H1 (cell line): ENCODE measurements at regions not wholly inside any gene's neighbourhood (a gene's known extent, or its start where the extent isn't known, plus 50 kb on each side); places are given as distances from the start of the nearest gene placed in this dataset.

Experiments
- CTCF ChIA-PET: fragments of 300-600 bp; sonication (Branson Sonifier 250); formaldehyde crosslinking; loops from one replicate; lab custom pipeline; 2021; ENCODE audit not compliant: partially characterized antibody; lab: Charles Lee
- POLR2A ChIA-PET: fragments of 300-600 bp; sonication (Branson Sonifier 250); formaldehyde crosslinking; loops from one replicate; lab custom pipeline; 2021; ENCODE audit warnings: inconsistent platforms; ENCODE audit not compliant: partially characterized antibody; lab: Charles Lee
- DNase-seq, 2 experiments: peaks; one replicate each; pipeline versions ENCODE4 v3.0.0 to v3.0.0-alpha.2; 2010 to 2022; ENCODE audit warnings: low spot score in 2 of 2, low read depth in 1 of 2, mixed read lengths in 1 of 2
- FAIRE-seq: peaks from 2 replicates; lab custom pipeline; 2011; peaks lifted over from hg19 to GRCh38; lab: Jason Lieb, UNC
- H2AFZ ChIP-seq: 2 replicates; pipeline ENCODE4 v1.8.1; 2012; ENCODE audit warnings: low read length, inconsistent platforms
- H2AK5ac ChIP-seq: 2 replicates; pipeline ENCODE4 v1.6.1; 2013; ENCODE audit warnings: low read depth, low read length
- H2BK120ac ChIP-seq: replicated peaks from 2 replicates; pipeline ENCODE3; 2013; ENCODE audit warnings: low read depth, low read length, inconsistent platforms
- H2BK12ac ChIP-seq: 2 replicates; pipeline ENCODE4 v1.6.1; 2013; ENCODE audit warnings: low read depth, low read length
- H2BK15ac ChIP-seq: 2 replicates; pipeline ENCODE4 v1.6.1; 2013; ENCODE audit warnings: low read length
- H2BK20ac ChIP-seq: 2 replicates; pipeline ENCODE4 v1.6.1; 2013; ENCODE audit warnings: low read length
- H2BK5ac ChIP-seq: 2 replicates; pipeline ENCODE4 v1.6.1; 2013; ENCODE audit warnings: low read depth, low read length
- H3K14ac ChIP-seq: 2 replicates; pipeline ENCODE4 v1.6.1; 2013; ENCODE audit warnings: inconsistent platforms; ENCODE audit not compliant: insufficient read length
- H3K18ac ChIP-seq: 2 replicates; pipeline ENCODE4 v1.6.1; 2013; ENCODE audit warnings: low read length; ENCODE audit errors: extremely low read depth
- H3K23ac ChIP-seq: 2 replicates; pipeline ENCODE4 v1.6.1; 2013; ENCODE audit warnings: inconsistent platforms; ENCODE audit not compliant: insufficient read length
- H3K23me2 ChIP-seq: 2 replicates; pipeline ENCODE4 v1.6.1; 2013; ENCODE audit warnings: low read depth, low read length
- H3K27ac ChIP-seq: 2 replicates; pipeline ENCODE4 v1.6.1; 2011; ENCODE audit warnings: low read depth, low read length, inconsistent platforms
- H3K27me3 ChIP-seq, 4 experiments: replicated peaks in 1 of 4; 1 replicate in 1 of 4; 2 replicates in 3 of 4; pipeline versions ENCODE4 v1.6.1 to v1.8.1; 2011 to 2013; ENCODE audit warnings: low read length in 3 of 4, mild to moderate bottlenecking in 3 of 4, inconsistent platforms in 2 of 4, mixed read lengths in 2 of 4, moderate library complexity in 1 of 4; ENCODE audit not compliant: control insufficient read depth in 3 of 4, insufficient read depth in 3 of 4; ENCODE audit errors: extremely low read depth in 1 of 4
- H3K36me3 ChIP-seq, 4 experiments: 2 replicates each; pipeline versions ENCODE4 v1.6.1 to v1.8.1; 2011 to 2013; ENCODE audit warnings: mild to moderate bottlenecking in 4 of 4, low read length in 3 of 4, moderate library complexity in 2 of 4, control low read depth in 1 of 4, inconsistent platforms in 1 of 4; ENCODE audit not compliant: insufficient read depth in 4 of 4, control insufficient read depth in 2 of 4
- H3K4ac ChIP-seq: replicated peaks from 2 replicates; pipeline ENCODE3; 2013; ENCODE audit warnings: low read length, low read depth, mixed read lengths, inconsistent platforms; ENCODE audit not compliant: insufficient read length
- H3K4me1 ChIP-seq, 4 experiments: replicated peaks in 1 of 4; 1 replicate in 1 of 4; 2 replicates in 3 of 4; pipeline versions ENCODE4 v1.6.1 to v1.8.1; 2011 to 2013; ENCODE audit warnings: low read length in 3 of 4, inconsistent platforms in 2 of 4, mixed read lengths in 1 of 4; ENCODE audit not compliant: insufficient read depth in 4 of 4, control insufficient read depth in 3 of 4
- H3K4me2 ChIP-seq, 2 experiments: 2 replicates each; pipeline versions ENCODE4 v1.6.1 to v1.8.1; 2011 to 2013; ENCODE audit warnings: low read depth in 2 of 2, low read length in 2 of 2, control low read depth in 1 of 2, inconsistent platforms in 1 of 2, mild to moderate bottlenecking in 1 of 2; ENCODE audit not compliant: insufficient read depth in 1 of 2
- H3K4me3 ChIP-seq, 4 experiments: fragments of 200-600, 300-600 bp in 1 of 4; sonication (generic), shearing (Covaris generic), sonication (Bioruptor Twin) in 1 of 4; 2 replicates each; pipeline versions ENCODE4 v1.5.1 to v1.8.1; 2011 to 2016; ENCODE audit warnings: low read length in 4 of 4, low read depth in 3 of 4, control low read depth in 2 of 4, inconsistent platforms in 2 of 4, mild to moderate bottlenecking in 2 of 4, mixed read lengths in 1 of 4, moderate library complexity in 1 of 4; ENCODE audit not compliant: insufficient read depth in 2 of 4; ENCODE audit errors: extremely low read depth in 1 of 4
- H3K56ac ChIP-seq: replicated peaks from 2 replicates; pipeline ENCODE3; 2013; ENCODE audit warnings: low read depth, mild to moderate bottlenecking, mixed read lengths, low read length, inconsistent platforms; ENCODE audit not compliant: insufficient read length
- H3K79me1 ChIP-seq: 2 replicates; pipeline ENCODE4 v1.6.1; 2013; ENCODE audit warnings: low read depth, low read length, control low read depth
- H3K79me2 ChIP-seq, 2 experiments: 2 replicates each; pipeline versions ENCODE4 v1.6.1 to v1.8.1; 2012 to 2013; ENCODE audit warnings: low read length in 2 of 2, mild to moderate bottlenecking in 2 of 2, inconsistent platforms in 1 of 2; ENCODE audit not compliant: insufficient read depth in 2 of 2, control insufficient read depth in 1 of 2
- H3K9ac ChIP-seq, 4 experiments: replicated peaks in 1 of 4; 1 replicate in 1 of 4; 2 replicates in 3 of 4; pipeline versions ENCODE4 v1.6.1 to v1.8.1; 2011 to 2013; ENCODE audit warnings: low read depth in 3 of 4, low read length in 3 of 4, control low read depth in 2 of 4, mild to moderate bottlenecking in 2 of 4, moderate library complexity in 2 of 4, inconsistent platforms in 1 of 4; ENCODE audit errors: extremely low read depth in 1 of 4
- H3K9me3 ChIP-seq, 2 experiments: 2 replicates each; pipeline versions ENCODE4 v1.6.1 to v1.8.1; 2012 to 2013; ENCODE audit warnings: mild to moderate bottlenecking in 2 of 2, moderate library complexity in 2 of 2, control low read depth in 1 of 2, inconsistent platforms in 1 of 2, low read depth in 1 of 2, low read length in 1 of 2, mixed read lengths in 1 of 2; ENCODE audit not compliant: insufficient read depth in 2 of 2
- H4K20me1 ChIP-seq, 2 experiments: replicated peaks in 1 of 2; 2 replicates each; pipeline versions ENCODE3 to v1.8.1; 2011 to 2013; ENCODE audit warnings: inconsistent platforms in 2 of 2, low read length in 2 of 2, mild to moderate bottlenecking in 1 of 2; ENCODE audit not compliant: insufficient read depth in 2 of 2, control insufficient read depth in 1 of 2
- H4K5ac ChIP-seq: 2 replicates; pipeline ENCODE4 v1.6.1; 2013; ENCODE audit warnings: low read length, low read depth, mixed read lengths, inconsistent platforms; ENCODE audit not compliant: insufficient read length
- H4K8ac ChIP-seq: 2 replicates; pipeline ENCODE4 v1.8.0; 2013; ENCODE audit warnings: mild to moderate bottlenecking, moderate library complexity, low read length, inconsistent platforms; ENCODE audit not compliant: insufficient read depth; ENCODE audit errors: extremely low read depth
- H4K91ac ChIP-seq: replicated peaks from 2 replicates; pipeline ENCODE3; 2013; ENCODE audit warnings: low read length, mixed read lengths, inconsistent platforms; ENCODE audit not compliant: insufficient read length
- KDM5A ChIP-seq: fragments of 200-600 bp; IDR thresholded peaks from 2 replicates; pipeline ENCODE4 v1.7.1; 2012; ENCODE audit warnings: mild to moderate bottlenecking, low read length, inconsistent platforms, mixed read lengths
- POLR2AphosphoS5 ChIP-seq: IDR thresholded peaks from 2 replicates; pipeline ENCODE4 v1.6.1; 2011; ENCODE audit warnings: low read depth, low read length

DNA sequence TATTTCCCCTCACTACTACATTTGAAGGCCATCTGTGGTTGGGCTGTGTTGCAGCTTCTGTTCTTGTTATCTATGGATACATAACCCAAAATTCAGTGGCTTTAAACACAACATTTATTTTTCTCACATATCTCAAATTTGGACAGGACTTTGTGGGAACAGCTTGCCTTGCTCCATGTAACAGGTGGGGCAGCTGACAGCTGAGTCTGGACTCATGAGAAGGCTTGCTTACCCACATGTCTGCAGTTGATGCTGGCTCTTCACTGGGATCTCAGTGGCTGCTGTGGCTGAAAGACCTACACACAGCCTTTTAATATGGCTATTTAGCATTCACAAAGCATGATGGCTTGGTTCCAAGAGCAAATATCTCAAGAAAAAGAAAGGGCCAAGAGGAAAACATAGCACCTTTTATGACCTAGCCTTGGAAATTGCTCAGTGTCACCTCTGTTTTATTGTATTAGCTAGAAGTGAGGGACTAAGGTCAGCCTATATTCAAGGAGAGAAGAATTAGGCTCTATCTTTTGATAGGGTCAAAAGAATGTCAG, 296.8 kb upstream of the ZNF521 start:
- Histone ChIP-seq H4K5ac (no peak overlapping the region), H3K4me2 (no peak overlapping the region), H4K91ac (no peak overlapping the region), H3K18ac (no peak overlapping the region), H3K4ac (no peak overlapping the region), H2BK20ac (no peak overlapping the region), H2BK12ac (no peak overlapping the region), H2AK5ac (no peak overlapping the region), H4K8ac (no peak overlapping the region), H3K36me3 (no peaks in the 10 kb centered on the region), H3K9me3 (no peaks in the 10 kb centered on the region), H2AFZ (no peak overlapping the region), H2BK120ac (no peak overlapping the region), H2BK15ac (no peak overlapping the region), H3K56ac (no peak overlapping the region), H3K4me1 (peaks cover 0 to 2% (median 0%) of the 10 kb centered on the region in 4 experiments; a peak in 2 of 7 replicates), H4K20me1 (no peaks in the 10 kb centered on the region), H3K23me2 (no peaks in the 10 kb centered on the region), H3K9ac (no peak overlapping the region), H3K14ac (no peak overlapping the region), H3K4me3 (no peak overlapping the region), H3K27me3 (no peaks in the 10 kb centered on the region), H3K23ac (no peak overlapping the region), H2BK5ac (no peak overlapping the region), H3K27ac (no peak overlapping the region), H3K79me2 (no peaks in the 10 kb centered on the region), H3K79me1 (no peaks in the 10 kb centered on the region)
- DNase-seq (no peak), FAIRE-seq (no peak)
- ChIA-PET CTCF (interaction anchor here (1.2 kb wide), 2 partner anchors 9 to 24 kb away, joined by 3 read pairs; no protein-coding TSS in a partner anchor), POLR2A (no interaction called here)
- TF ChIP-seq KDM5A = no peak
- no peak for TF ChIP-seq POLR2AphosphoS5
